ENCODE measurements at regions not wholly inside any gene's neighbourhood (a gene's known extent, or its start where the extent isn't known, plus 50 kb on each side); places are given as distances from the start of the nearest gene placed in this dataset.

DNA sequence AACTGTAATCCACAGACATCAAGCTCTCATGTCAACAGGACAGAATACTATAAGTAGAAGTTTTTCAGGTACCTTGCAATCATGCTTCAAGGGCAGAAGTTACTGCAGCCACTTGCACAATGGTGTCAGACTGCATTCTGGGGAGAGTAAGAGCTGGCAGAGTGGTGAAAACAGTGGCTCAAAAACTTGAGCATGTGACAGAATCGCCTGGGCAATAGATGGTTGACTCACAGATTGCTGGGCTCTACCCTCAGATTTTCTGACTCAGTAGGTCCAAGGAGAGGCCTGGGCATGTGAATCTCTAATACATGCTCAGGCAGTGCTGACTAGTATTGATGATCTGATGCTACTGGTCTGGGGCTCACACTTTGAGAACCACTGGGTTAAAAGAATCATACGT lies 187.8 kb downstream of the TBX5 start:
- Histone ChIP-seq H3K36me3 (ENCODE audit: insufficient read depth, low read length) (no peaks in the 10 kb centered on the region), H3K4me2 (ENCODE audit: low read length) (no peak overlapping the region), H3K9me2 (ENCODE audit: insufficient read depth, low read length) (no peaks in the 10 kb centered on the region), H3K27ac (ENCODE audit: low read length) (no peak overlapping the region), H3K79me2 (replicated peaks; ENCODE audit: insufficient read depth, low read length) (no peaks in the 10 kb centered on the region), H3K27me3 (ENCODE audit: insufficient read depth, low read depth, low read length) (no peaks in the 10 kb centered on the region), H3K9me3 (ENCODE audit: low read length) (no peaks in the 10 kb centered on the region), H4K20me1 (ENCODE audit: insufficient read depth) (no peaks in the 10 kb centered on the region), H3K9ac (ENCODE audit: low read length) (no peak overlapping the region), H2AFZ (ENCODE audit: low read depth, low read length) (no peak overlapping the region), H3K4me3 (ENCODE audit: low read length) (no peak overlapping the region), H3F3A (ENCODE audit: insufficient read depth, low read length, poor library complexity, severe bottlenecking) (no peaks in the 10 kb centered on the region)
- no peak for TF ChIP-seq RAD21 (conservative IDR thresholded peaks at IDR 0.05)
- TF ChIP-seq TAF1 (IDR thresholded peaks at IDR 0.05; ENCODE audit: low read depth), result no peak
- TF ChIP-seq, protein P1, sequence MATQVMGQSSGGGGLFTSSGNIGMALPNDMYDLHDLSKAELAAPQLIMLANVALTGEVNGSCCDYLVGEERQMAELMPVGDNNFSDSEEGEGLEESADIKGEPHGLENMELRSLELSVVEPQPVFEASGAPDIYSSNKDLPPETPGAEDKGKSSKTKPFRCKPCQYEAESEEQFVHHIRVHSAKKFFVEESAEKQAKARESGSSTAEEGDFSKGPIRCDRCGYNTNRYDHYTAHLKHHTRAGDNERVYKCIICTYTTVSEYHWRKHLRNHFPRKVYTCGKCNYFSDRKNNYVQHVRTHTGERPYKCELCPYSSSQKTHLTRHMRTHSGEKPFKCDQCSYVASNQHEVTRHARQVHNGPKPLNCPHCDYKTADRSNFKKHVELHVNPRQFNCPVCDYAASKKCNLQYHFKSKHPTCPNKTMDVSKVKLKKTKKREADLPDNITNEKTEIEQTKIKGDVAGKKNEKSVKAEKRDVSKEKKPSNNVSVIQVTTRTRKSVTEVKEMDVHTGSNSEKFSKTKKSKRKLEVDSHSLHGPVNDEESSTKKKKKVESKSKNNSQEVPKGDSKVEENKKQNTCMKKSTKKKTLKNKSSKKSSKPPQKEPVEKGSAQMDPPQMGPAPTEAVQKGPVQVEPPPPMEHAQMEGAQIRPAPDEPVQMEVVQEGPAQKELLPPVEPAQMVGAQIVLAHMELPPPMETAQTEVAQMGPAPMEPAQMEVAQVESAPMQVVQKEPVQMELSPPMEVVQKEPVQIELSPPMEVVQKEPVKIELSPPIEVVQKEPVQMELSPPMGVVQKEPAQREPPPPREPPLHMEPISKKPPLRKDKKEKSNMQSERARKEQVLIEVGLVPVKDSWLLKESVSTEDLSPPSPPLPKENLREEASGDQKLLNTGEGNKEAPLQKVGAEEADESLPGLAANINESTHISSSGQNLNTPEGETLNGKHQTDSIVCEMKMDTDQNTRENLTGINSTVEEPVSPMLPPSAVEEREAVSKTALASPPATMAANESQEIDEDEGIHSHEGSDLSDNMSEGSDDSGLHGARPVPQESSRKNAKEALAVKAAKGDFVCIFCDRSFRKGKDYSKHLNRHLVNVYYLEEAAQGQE (IDR thresholded peaks at IDR 0.05; ENCODE audit: borderline replicate concordance), result no peak
- TF ChIP-seq SMC3 (conservative IDR thresholded peaks at IDR 0.05; ENCODE audit: poor library complexity), result no peak
- TF ChIP-seq MXI1 (conservative IDR thresholded peaks at IDR 0.05; ENCODE audit: poor library complexity, severe bottlenecking), result no peak
- TF ChIP-seq, protein P2, sequence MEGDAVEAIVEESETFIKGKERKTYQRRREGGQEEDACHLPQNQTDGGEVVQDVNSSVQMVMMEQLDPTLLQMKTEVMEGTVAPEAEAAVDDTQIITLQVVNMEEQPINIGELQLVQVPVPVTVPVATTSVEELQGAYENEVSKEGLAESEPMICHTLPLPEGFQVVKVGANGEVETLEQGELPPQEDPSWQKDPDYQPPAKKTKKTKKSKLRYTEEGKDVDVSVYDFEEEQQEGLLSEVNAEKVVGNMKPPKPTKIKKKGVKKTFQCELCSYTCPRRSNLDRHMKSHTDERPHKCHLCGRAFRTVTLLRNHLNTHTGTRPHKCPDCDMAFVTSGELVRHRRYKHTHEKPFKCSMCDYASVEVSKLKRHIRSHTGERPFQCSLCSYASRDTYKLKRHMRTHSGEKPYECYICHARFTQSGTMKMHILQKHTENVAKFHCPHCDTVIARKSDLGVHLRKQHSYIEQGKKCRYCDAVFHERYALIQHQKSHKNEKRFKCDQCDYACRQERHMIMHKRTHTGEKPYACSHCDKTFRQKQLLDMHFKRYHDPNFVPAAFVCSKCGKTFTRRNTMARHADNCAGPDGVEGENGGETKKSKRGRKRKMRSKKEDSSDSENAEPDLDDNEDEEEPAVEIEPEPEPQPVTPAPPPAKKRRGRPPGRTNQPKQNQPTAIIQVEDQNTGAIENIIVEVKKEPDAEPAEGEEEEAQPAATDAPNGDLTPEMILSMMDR (IDR thresholded peaks at IDR 0.05; ENCODE audit: poor library complexity, severe bottlenecking), result no peak

DNA sequence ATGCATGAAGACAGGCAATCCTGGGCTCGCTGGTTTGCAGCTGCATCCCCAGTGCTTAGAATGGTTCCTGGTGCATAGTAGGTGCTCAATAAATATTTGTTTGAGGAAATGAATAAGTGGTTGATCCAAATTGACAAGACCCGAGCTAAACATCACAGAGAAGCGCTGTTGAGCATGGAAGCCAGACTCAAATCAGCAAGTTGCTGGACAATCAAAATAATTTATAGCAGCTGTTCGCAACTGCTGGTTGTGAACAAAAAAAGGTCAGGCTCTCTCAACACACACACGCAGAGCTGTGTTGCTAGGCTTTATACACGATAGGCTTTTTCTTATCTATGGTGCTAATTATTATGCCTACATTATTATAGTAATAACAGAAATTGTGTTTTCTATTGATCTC lies 190.2 kb downstream of the TBX5 start:
- Histone ChIP-seq H3K4me3 (ENCODE audit: low read length) (no peak overlapping the region), H3K9me3 (ENCODE audit: low read length) (no peaks in the 10 kb centered on the region), H3K9ac (ENCODE audit: low read length) (no peak overlapping the region), H3K27ac (ENCODE audit: low read length) (no peak overlapping the region), H4K20me1 (ENCODE audit: insufficient read depth) (no peaks in the 10 kb centered on the region), H3K79me2 (replicated peaks; ENCODE audit: insufficient read depth, low read length) (no peaks in the 10 kb centered on the region), H2AFZ (ENCODE audit: low read depth, low read length) (no peak overlapping the region), H3K36me3 (ENCODE audit: insufficient read depth, low read length) (no peaks in the 10 kb centered on the region), H3K27me3 (ENCODE audit: insufficient read depth, low read depth, low read length) (no peaks in the 10 kb centered on the region), H3K4me2 (ENCODE audit: low read length) (no peak overlapping the region), H3F3A (ENCODE audit: insufficient read depth, low read length, poor library complexity, severe bottlenecking) (no peaks in the 10 kb centered on the region), H3K9me2 (ENCODE audit: insufficient read depth, low read length) (no peaks in the 10 kb centered on the region)
- no peak for TF ChIP-seq SMC3 (conservative IDR thresholded peaks at IDR 0.05; ENCODE audit: poor library complexity)
- TF ChIP-seq EP300 (conservative IDR thresholded peaks at IDR 0.05; ENCODE audit: poor library complexity, severe bottlenecking), result no peak
- no peak for TF ChIP-seq POLR2AphosphoS5 (IDR thresholded peaks at IDR 0.05)
- TF ChIP-seq RAD21 (conservative IDR thresholded peaks at IDR 0.05), result no peak
- no peak for TF ChIP-seq TAF1 (IDR thresholded peaks at IDR 0.05; ENCODE audit: low read depth)
- TF ChIP-seq EZH2 (IDR thresholded peaks at IDR 0.05; ENCODE audit: borderline replicate concordance, insufficient read depth, low read length, poor library complexity, severe bottlenecking), result no peak
- TF ChIP-seq MXI1 (conservative IDR thresholded peaks at IDR 0.05; ENCODE audit: poor library complexity, severe bottlenecking), result no peak
- TF ChIP-seq, protein P1 (IDR thresholded peaks at IDR 0.05; ENCODE audit: borderline replicate concordance), result no peak
- TF ChIP-seq, protein P2 (IDR thresholded peaks at IDR 0.05; ENCODE audit: poor library complexity, severe bottlenecking), result no peak

All from neural cell (in vitro differentiated cells).